ENCODE measurements at regions not wholly inside any gene's neighbourhood (a gene's known extent, or its start where the extent isn't known, plus 50 kb on each side); places are given as distances from the start of the nearest gene placed in this dataset.

DNA sequence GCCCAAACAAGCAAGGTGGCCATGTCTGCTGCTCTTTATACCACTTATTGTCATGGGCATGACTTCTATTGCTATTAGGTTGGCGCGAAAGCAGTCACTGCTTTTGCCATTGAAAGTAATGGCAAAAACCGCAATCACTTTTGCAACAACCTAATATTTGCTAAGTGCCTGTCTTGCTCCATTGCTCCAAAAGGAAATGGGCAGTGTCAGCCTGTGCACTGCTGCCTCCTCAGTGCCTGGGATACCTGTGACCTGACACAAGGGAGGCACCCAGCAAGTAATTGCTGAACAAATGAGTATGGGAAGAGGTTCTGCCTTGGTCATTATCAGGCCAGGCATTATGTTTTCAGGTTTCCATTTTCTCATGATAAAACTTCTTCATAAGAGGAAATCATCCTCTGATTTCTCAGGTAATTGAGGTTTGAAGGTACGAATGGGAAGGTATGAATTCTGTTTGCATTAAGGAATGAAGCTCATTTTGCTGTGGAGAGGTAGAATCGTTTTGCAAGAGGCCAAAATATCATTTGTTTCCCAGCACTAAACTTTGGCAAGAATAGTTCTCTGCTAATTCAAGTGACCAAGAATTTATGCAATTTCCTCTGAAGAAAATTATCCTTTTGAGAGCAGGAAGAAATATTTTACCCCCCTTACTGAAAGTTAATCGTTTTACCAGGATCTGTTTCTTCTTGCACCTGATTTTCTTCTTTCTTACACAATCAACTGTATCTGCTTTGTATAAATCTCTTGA lies 128.4 kb upstream of the SPRY2 start:
- Histone ChIP-seq H3K27me3 (replicated peaks in 1 of 4; ENCODE audit: control extremely low read depth in 1 of 4, control insufficient read depth in 3 of 4, insufficient read depth in 4 of 4, low read length in 3 of 4) (no peaks in the 10 kb centered on the region), H3K36me3 (replicated peaks in 1 of 2; ENCODE audit: control extremely low read depth in 1 of 2, control insufficient read depth in 1 of 2, extremely low read depth in 1 of 2, insufficient read depth in 2 of 2, low read length in 1 of 2) (no peaks in the 10 kb centered on the region), H3K9me3 (ENCODE audit: control extremely low read depth in 1 of 3, control insufficient read depth in 2 of 3, insufficient read depth in 1 of 3, low read length in 2 of 3) (peaks cover 0 to 1% (median 0%) of the 10 kb centered on the region in 3 donors), H3K4me3 (ENCODE audit: control extremely low read depth in 1 of 5, extremely low read depth in 1 of 5, insufficient read depth in 1 of 5, low read depth in 2 of 5, low read length in 4 of 5) (no peak overlapping the region), H3K4me2 (replicated peaks; ENCODE audit: low read depth, low read length, poor library complexity, severe bottlenecking) (no peak overlapping the region), H2AFZ (ENCODE audit: insufficient read depth, low read depth, low read length, poor library complexity, severe bottlenecking) (no peak overlapping the region), H4K20me1 (ENCODE audit: control insufficient read depth, insufficient read depth, low read length, poor library complexity, severe bottlenecking) (no peaks in the 10 kb centered on the region), H3K27ac (ENCODE audit: low read length in 2 of 2) (no peak overlapping the region), H3K79me2 (ENCODE audit: control insufficient read depth, insufficient read depth, low read length) (no peaks in the 10 kb centered on the region), H3K9ac (ENCODE audit: low read length) (no peak overlapping the region), H3K4me1 (ENCODE audit: control insufficient read depth in 2 of 2, insufficient read depth in 2 of 2, low read length in 2 of 2) (no peaks in the 10 kb centered on the region)
- TF ChIP-seq EZH2 (IDR thresholded peaks at IDR 0.05; ENCODE audit: borderline replicate concordance, insufficient read depth, low read depth, low read length, poor library complexity, severe bottlenecking) (no peak), CTCF (IDR thresholded peaks at IDR 0.05) (no peak)
- intact Hi-C loops (cut with micrococcal nuclease), result no loop called here
- no peaks in the 10 kb centered on the region for H3K27me3 Mint-ChIP-seq
- 97% methylated on average over 3 of the region's 6 CpGs for WGBS (ENCODE audit: insufficient coverage)
- no peak overlapping the region for H3K27ac Mint-ChIP-seq
- H3K9me3 Mint-ChIP-seq (ENCODE audit: insufficient read depth), result no peaks in the 10 kb centered on the region
- CTCF ChIA-PET, result no interaction called here
- H3K4me1 Mint-ChIP-seq, result no peaks in the 10 kb centered on the region
- no peak overlapping the region for H3K4me3 Mint-ChIP-seq
- ATAC-seq (ENCODE audit: low read depth) (no peak), DNase-seq (no peak)
- POLR2A ChIA-PET, result no interaction called here

DNA sequence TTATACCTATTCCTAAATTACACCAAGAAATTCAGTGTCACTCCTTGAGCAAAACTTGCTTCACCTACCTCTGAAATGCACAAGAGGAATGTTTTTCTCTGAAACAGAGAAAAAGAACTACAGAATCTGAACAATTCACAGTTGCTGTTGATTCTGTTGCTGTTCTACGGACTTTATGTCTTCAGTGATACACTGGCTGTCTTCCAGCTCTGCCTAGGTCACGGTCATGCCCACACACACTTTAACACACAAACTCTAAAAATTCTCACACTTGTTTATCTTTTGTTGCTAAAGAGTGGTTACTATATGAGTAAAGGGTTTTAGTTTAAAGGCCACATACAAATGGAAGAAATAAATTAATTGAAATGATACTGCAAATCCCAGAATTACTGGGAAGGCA lies 124.4 kb upstream of the SPRY2 start:
- no peak overlapping the region for H3K4me3 Mint-ChIP-seq
- ChIA-PET CTCF (no interaction called here), POLR2A (no interaction called here)
- Histone ChIP-seq H2AFZ (ENCODE audit: insufficient read depth, low read depth, low read length, poor library complexity, severe bottlenecking) (no peak overlapping the region), H3K9ac (ENCODE audit: low read length) (no peak overlapping the region), H3K4me3 (ENCODE audit: control extremely low read depth in 1 of 5, extremely low read depth in 1 of 5, insufficient read depth in 1 of 5, low read depth in 2 of 5, low read length in 4 of 5) (no peak overlapping the region), H3K4me2 (replicated peaks; ENCODE audit: low read depth, low read length, poor library complexity, severe bottlenecking) (no peak overlapping the region), H3K9me3 (ENCODE audit: control extremely low read depth in 1 of 3, control insufficient read depth in 2 of 3, insufficient read depth in 1 of 3, low read length in 2 of 3) (no peaks in the 10 kb centered on the region), H4K20me1 (ENCODE audit: control insufficient read depth, insufficient read depth, low read length, poor library complexity, severe bottlenecking) (no peaks in the 10 kb centered on the region), H3K79me2 (ENCODE audit: control insufficient read depth, insufficient read depth, low read length) (no peaks in the 10 kb centered on the region), H3K27ac (ENCODE audit: low read length in 2 of 2) (no peak overlapping the region), H3K4me1 (ENCODE audit: control insufficient read depth in 2 of 2, insufficient read depth in 2 of 2, low read length in 2 of 2) (peaks cover 13 to 17% of the 10 kb centered on the region in 2 donors), H3K36me3 (replicated peaks in 1 of 2; ENCODE audit: control extremely low read depth in 1 of 2, control insufficient read depth in 1 of 2, extremely low read depth in 1 of 2, insufficient read depth in 2 of 2, low read length in 1 of 2) (no peaks in the 10 kb centered on the region), H3K27me3 (replicated peaks in 1 of 4; ENCODE audit: control extremely low read depth in 1 of 4, control insufficient read depth in 3 of 4, insufficient read depth in 4 of 4, low read length in 3 of 4) (no peaks in the 10 kb centered on the region)
- intact Hi-C loops (cut with micrococcal nuclease), result no loop called here
- WGBS (ENCODE audit: insufficient coverage), result no CpG with 5 or more reads among the region's 2 CpGs
- peaks cover 2% of the 10 kb centered on the region for H3K4me1 Mint-ChIP-seq
- H3K27ac Mint-ChIP-seq, result no peak overlapping the region
- TF ChIP-seq CTCF (IDR thresholded peaks at IDR 0.05) (no peak), EZH2 (IDR thresholded peaks at IDR 0.05; ENCODE audit: borderline replicate concordance, insufficient read depth, low read depth, low read length, poor library complexity, severe bottlenecking) (no peak)
- no peaks in the 10 kb centered on the region for H3K27me3 Mint-ChIP-seq
- DNase-seq, result no peak
- no peak for ATAC-seq (ENCODE audit: low read depth)
- no peaks in the 10 kb centered on the region for H3K9me3 Mint-ChIP-seq (ENCODE audit: insufficient read depth)
